ENCODE measurements at regions not wholly inside any gene's neighbourhood (a gene's known extent, or its start where the extent isn't known, plus 50 kb on each side); places are given as distances from the start of the nearest gene placed in this dataset.

DNA sequence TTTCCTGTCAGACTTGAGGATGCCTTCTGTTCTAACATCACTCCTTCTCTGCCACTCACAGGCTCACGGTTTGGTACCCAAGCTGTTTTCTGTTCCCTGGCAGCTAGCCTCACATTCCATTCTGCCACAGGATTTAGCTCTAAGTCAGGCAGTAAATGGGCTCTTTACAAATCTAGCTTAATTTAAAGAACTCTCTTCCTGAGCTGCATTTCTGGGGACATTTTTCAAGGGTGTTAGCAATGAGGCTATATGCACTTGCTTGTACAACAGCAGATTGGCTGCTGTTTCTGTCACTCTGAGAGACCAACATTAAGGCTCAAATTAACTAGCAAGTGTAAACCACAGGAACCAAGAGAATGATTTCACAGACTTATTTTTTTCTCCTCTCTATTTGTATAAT lies 337.8 kb upstream of the NOCT start:
- no peaks in the 10 kb centered on the region for H3K36me3 ChIP-seq (ENCODE audit: insufficient read depth, low read length)
- H3K79me2 ChIP-seq (ENCODE audit: insufficient read depth, low read length), result no peaks in the 10 kb centered on the region
- no peak overlapping the region for H2AFZ ChIP-seq (ENCODE audit: low read length)
- no peaks in the 10 kb centered on the region for H3K9me2 ChIP-seq (replicated peaks; ENCODE audit: low read depth, low read length)
- H3K9ac ChIP-seq (ENCODE audit: low read depth, low read length, poor library complexity, severe bottlenecking), result no peak overlapping the region
- TF ChIP-seq EZH2phosphoT487 (IDR thresholded peaks at IDR 0.05; ENCODE audit: borderline replicate concordance) (no peak), CTCF (conservative IDR thresholded peaks at IDR 0.05; ENCODE audit: low read length) (no peak)
- no peak overlapping the region for H3K4me2 ChIP-seq (ENCODE audit: low read depth, low read length, poor library complexity, severe bottlenecking)
- H4K20me1 ChIP-seq (ENCODE audit: insufficient read depth, low read length, poor library complexity, severe bottlenecking), result no peaks in the 10 kb centered on the region
- no peaks in the 10 kb centered on the region for H3K9me3 ChIP-seq (ENCODE audit: insufficient read depth, low read depth, low read length)
- no peaks in the 10 kb centered on the region for H3K4me1 ChIP-seq (ENCODE audit: insufficient read depth, low read length, poor library complexity, severe bottlenecking)
- no peaks in the 10 kb centered on the region for H3K27me3 ChIP-seq (ENCODE audit: insufficient read depth, low read length, poor library complexity, severe bottlenecking)
- H3K4me3 ChIP-seq (ENCODE audit: low read length, poor library complexity, severe bottlenecking), result no peak overlapping the region
- H3F3A ChIP-seq (ENCODE audit: low read depth), result no peaks in the 10 kb centered on the region

DNA sequence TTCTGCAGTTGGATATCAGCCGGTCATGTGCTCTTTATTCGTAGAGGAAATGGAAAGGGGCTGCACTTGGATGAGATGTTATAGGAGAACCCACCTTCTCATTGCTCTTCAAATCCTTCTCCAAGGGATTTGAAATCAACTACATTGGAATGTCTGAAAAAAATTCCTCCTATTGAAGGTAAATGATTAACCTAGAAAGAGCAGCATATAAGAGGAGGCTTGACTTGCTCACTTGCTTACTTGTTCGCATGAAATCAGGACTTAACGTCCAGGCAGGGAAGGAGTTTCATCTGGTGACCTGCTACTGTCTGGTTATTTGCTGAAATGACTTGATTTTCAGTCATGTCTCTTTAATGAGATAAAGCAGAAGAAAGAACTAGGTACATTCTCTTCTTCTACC lies 338.4 kb upstream of the NOCT start:
- Histone ChIP-seq H3K36me3 (ENCODE audit: insufficient read depth, low read length) (no peaks in the 10 kb centered on the region), H3K4me1 (ENCODE audit: insufficient read depth, low read length, poor library complexity, severe bottlenecking) (no peaks in the 10 kb centered on the region)
- TF ChIP-seq EZH2phosphoT487 (IDR thresholded peaks at IDR 0.05; ENCODE audit: borderline replicate concordance) (no peak), CTCF (conservative IDR thresholded peaks at IDR 0.05; ENCODE audit: low read length) (no peak)

GRCh38 chr4:138675685-138676084 lies 339.9 kb upstream of the NOCT start:
- Histone ChIP-seq H2AFZ (ENCODE audit: low read length) (no peak overlapping the region), H3F3A (ENCODE audit: low read depth) (no peaks in the 10 kb centered on the region)
- TF ChIP-seq EZH2phosphoT487 (IDR thresholded peaks at IDR 0.05; ENCODE audit: borderline replicate concordance), result no peak
- TF ChIP-seq CTCF (conservative IDR thresholded peaks at IDR 0.05; ENCODE audit: low read length), result no peak

More for the DNA sequence above, 338.4 kb upstream of the NOCT start:
- Histone ChIP-seq H2AFZ (ENCODE audit: low read length) (no peak overlapping the region), H3K9ac (ENCODE audit: low read depth, low read length, poor library complexity, severe bottlenecking) (no peak overlapping the region), H3K9me2 (replicated peaks; ENCODE audit: low read depth, low read length) (no peaks in the 10 kb centered on the region), H4K20me1 (ENCODE audit: insufficient read depth, low read length, poor library complexity, severe bottlenecking) (no peaks in the 10 kb centered on the region), H3F3A (ENCODE audit: low read depth) (no peaks in the 10 kb centered on the region), H3K4me2 (ENCODE audit: low read depth, low read length, poor library complexity, severe bottlenecking) (no peak overlapping the region), H3K4me3 (ENCODE audit: low read length, poor library complexity, severe bottlenecking) (no peak overlapping the region), H3K9me3 (ENCODE audit: insufficient read depth, low read depth, low read length) (no peaks in the 10 kb centered on the region), H3K79me2 (ENCODE audit: insufficient read depth, low read length) (no peaks in the 10 kb centered on the region), H3K27me3 (ENCODE audit: insufficient read depth, low read length, poor library complexity, severe bottlenecking) (no peaks in the 10 kb centered on the region)

More at GRCh38 chr4:138675685-138676084, 339.9 kb upstream of the NOCT start:
- Histone ChIP-seq H3K4me1 (ENCODE audit: insufficient read depth, low read length, poor library complexity, severe bottlenecking) (no peaks in the 10 kb centered on the region), H3K9ac (ENCODE audit: low read depth, low read length, poor library complexity, severe bottlenecking) (no peak overlapping the region), H3K4me2 (ENCODE audit: low read depth, low read length, poor library complexity, severe bottlenecking) (no peak overlapping the region), H3K36me3 (ENCODE audit: insufficient read depth, low read length) (no peaks in the 10 kb centered on the region), H3K27me3 (ENCODE audit: insufficient read depth, low read length, poor library complexity, severe bottlenecking) (no peaks in the 10 kb centered on the region), H3K4me3 (ENCODE audit: low read length, poor library complexity, severe bottlenecking) (no peak overlapping the region), H4K20me1 (ENCODE audit: insufficient read depth, low read length, poor library complexity, severe bottlenecking) (no peaks in the 10 kb centered on the region), H3K9me2 (replicated peaks; ENCODE audit: low read depth, low read length) (no peaks in the 10 kb centered on the region), H3K9me3 (ENCODE audit: insufficient read depth, low read depth, low read length) (no peaks in the 10 kb centered on the region), H3K79me2 (ENCODE audit: insufficient read depth, low read length) (no peaks in the 10 kb centered on the region)
